SK-N-SH (cell line): ENCODE measurements at regions not wholly inside any gene's neighbourhood (a gene's known extent, or its start where the extent isn't known, plus 50 kb on each side); places are given as distances from the start of the nearest gene placed in this dataset.

Experiments
- CTCF ChIA-PET: fragments of 300-600, 350-600 bp; formaldehyde crosslinking; extraction: SDS; loops from one replicate; lab custom pipeline; 2021; lab: Yijun Ruan, JAX
- POLR2A ChIA-PET: fragments of 350-600 bp; sonication (Branson Sonifier 250); formaldehyde crosslinking; extraction: SDS; loops from one replicate; lab custom pipeline; 2020; ENCODE audit warnings: antibody characterized with exemption, inconsistent platforms; lab: Yijun Ruan, JAX
- DNase-seq: peaks from one replicate; pipeline ENCODE4 v3.0.0; 2012
- H2AFZ ChIP-seq: fragments of 200-600 bp; sonication (generic); 2 replicates; pipeline ENCODE4 v1.8.1; 2016; ENCODE audit warnings: antibody characterized with exemption, mild to moderate bottlenecking, low read depth
- H3F3A ChIP-seq: fragments of 200-600 bp; sonication (generic); replicated peaks from 2 replicates; pipeline ENCODE3; 2016; ENCODE audit warnings: antibody characterized with exemption, mild to moderate bottlenecking; ENCODE audit not compliant: insufficient read depth
- H3K27ac ChIP-seq, 2 experiments: fragments of 200-500 bp in 1 of 2; fragments of 200-600 bp in 1 of 2; sonication (Bioruptor generic) in 1 of 2; sonication (generic), shearing (Covaris generic) in 1 of 2; 2 replicates each; pipeline versions ENCODE4 v1.5.1 to v1.6.1; 2014 to 2016; ENCODE audit warnings: low read depth in 2 of 2, inconsistent platforms in 1 of 2, low read length in 1 of 2, mild to moderate bottlenecking in 1 of 2, mixed read lengths in 1 of 2
- H3K27me3 ChIP-seq: fragments of 200-600 bp; sonication (generic), shearing (Covaris generic); 2 replicates; pipeline ENCODE4 v1.6.1; 2016; ENCODE audit warnings: mixed run types; ENCODE audit not compliant: insufficient read depth
- H3K36me3 ChIP-seq, 2 experiments: fragments of 200-500 bp in 1 of 2; fragments of 200-600 bp in 1 of 2; sonication (Bioruptor generic) in 1 of 2; sonication (generic) in 1 of 2; replicated peaks in 1 of 2; 2 replicates each; pipeline versions ENCODE3 to v1.5.1; 2014 to 2016; ENCODE audit warnings: low read length in 1 of 2, mild to moderate bottlenecking in 1 of 2; ENCODE audit not compliant: insufficient read depth in 2 of 2, control insufficient read depth in 1 of 2
- H3K4me1 ChIP-seq, 2 experiments: fragments of 200-500 bp in 1 of 2; fragments of 200-600 bp in 1 of 2; sonication (Bioruptor generic) in 1 of 2; sonication (generic), shearing (Covaris generic) in 1 of 2; 2 replicates each; pipeline versions ENCODE4 v1.5.1 to v1.6.1; 2014 to 2016; ENCODE audit warnings: low read depth in 1 of 2, low read length in 1 of 2, mixed run types in 1 of 2; ENCODE audit not compliant: insufficient read depth in 2 of 2, control insufficient read depth in 1 of 2
- H3K4me2 ChIP-seq: fragments of 200-600 bp; sonication (generic), shearing (Covaris generic); 2 replicates; pipeline ENCODE4 v1.6.1; 2017; ENCODE audit warnings: mixed run types
- H3K4me3 ChIP-seq, 2 experiments: fragments of 200-500 bp in 1 of 2; fragments of 200-600 bp in 1 of 2; sonication (Bioruptor generic) in 1 of 2; sonication (generic), shearing (Covaris generic) in 1 of 2; 2 replicates each; pipeline versions ENCODE4 v1.5.1 to v1.8.1; 2014 to 2016; ENCODE audit warnings: low read depth in 2 of 2, inconsistent platforms in 1 of 2, low read length in 1 of 2, mild to moderate bottlenecking in 1 of 2, mixed read lengths in 1 of 2, moderate library complexity in 1 of 2
- H3K79me2 ChIP-seq: fragments of 200-600 bp; sonication (generic); 2 replicates; pipeline ENCODE4 v1.8.1; 2017; ENCODE audit warnings: mild to moderate bottlenecking; ENCODE audit not compliant: insufficient read depth
- H3K9ac ChIP-seq: fragments of 200-600 bp; sonication (generic); 2 replicates; pipeline ENCODE4 v1.6.1; 2017; ENCODE audit warnings: mixed run types
- H3K9me2 ChIP-seq: fragments of 200-600 bp; sonication (generic); 2 replicates; pipeline ENCODE4 v1.6.1; 2017; ENCODE audit warnings: mixed run types
- H3K9me3 ChIP-seq: fragments of 200-600 bp; sonication (generic); 2 replicates; pipeline ENCODE4 v1.6.1; 2017; ENCODE audit warnings: mixed run types, mild to moderate bottlenecking, moderate library complexity
- H4K20me1 ChIP-seq: fragments of 200-600 bp; sonication (generic); 2 replicates; pipeline ENCODE4 v1.6.1; 2017; ENCODE audit warnings: mild to moderate bottlenecking, mixed run types; ENCODE audit not compliant: insufficient read depth
- CHD2 ChIP-seq: fragments of 150-350 bp; IDR thresholded peaks from 2 replicates; pipeline ENCODE4 v1.6.1; 2018; ENCODE audit warnings: low read length; ENCODE audit not compliant: partially characterized antibody
- CTCF ChIP-seq: fragments of 200-600 bp; sonication (generic); IDR thresholded peaks from 2 replicates; pipeline ENCODE4 v1.6.1; 2017; ENCODE audit warnings: antibody characterized with exemption, mild to moderate bottlenecking, moderate library complexity
- ELF1 ChIP-seq: IDR thresholded peaks from 2 replicates; pipeline ENCODE4 v1.4.0; 2012
- EP300 ChIP-seq, 2 experiments: IDR thresholded peaks; 2 replicates each; pipeline versions ENCODE4 v1.4.0 to v1.6.1; 2012; ENCODE audit warnings: borderline replicate concordance in 1 of 2, low read depth in 1 of 2, low read length in 1 of 2
- FOSL2 ChIP-seq: IDR thresholded peaks from 2 replicates; pipeline ENCODE4 v1.4.0; 2012; ENCODE audit warnings: low read depth, mild to moderate bottlenecking, moderate library complexity, borderline replicate concordance
- GATA2 ChIP-seq: sonication (generic); formaldehyde crosslinking; IDR thresholded peaks from 2 replicates; pipeline ENCODE4 v1.5.0; 2020; ENCODE audit warnings: mild to moderate bottlenecking, missing genetic modification reagents
- JUND ChIP-seq: IDR thresholded peaks from 2 replicates; pipeline ENCODE4 v1.4.0; 2012
- MXI1 ChIP-seq: IDR thresholded peaks from 2 replicates; pipeline ENCODE4 v1.6.1; 2012; ENCODE audit warnings: mild to moderate bottlenecking, low read depth, low read length, improper control_type of control experiment
- RAD21 ChIP-seq: IDR thresholded peaks from 2 replicates; pipeline ENCODE4 v1.6.1; 2012; ENCODE audit warnings: mild to moderate bottlenecking, low read length
- TCF12 ChIP-seq: IDR thresholded peaks from 2 replicates; pipeline ENCODE4 v1.4.0; 2012
- USF2 ChIP-seq: fragments of 150-350 bp; IDR thresholded peaks from 2 replicates; pipeline ENCODE4 v1.6.1; 2017; ENCODE audit warnings: antibody characterized with exemption, low read length, low read depth, borderline replicate concordance
- WGBS: methylation state at CpG from one replicate; pipeline ENCODE4 v1.1.6; 2017; ENCODE audit warnings: low lambda C conversion rate; 5-methylcytosine and 5-hydroxymethylcytosine counted together

GRCh38 chr17:72474243-72474642 lies 353.4 kb downstream of the SOX9 start:
- POLR2A ChIA-PET: no interaction called here
- CTCF ChIA-PET: interaction anchor here (1.0 kb wide), 1 partner anchor 10 kb away, joined by 3 read pairs; no protein-coding TSS in a partner anchor
- no peaks in the 10 kb centered on the region for H3K27me3 ChIP-seq

DNA sequence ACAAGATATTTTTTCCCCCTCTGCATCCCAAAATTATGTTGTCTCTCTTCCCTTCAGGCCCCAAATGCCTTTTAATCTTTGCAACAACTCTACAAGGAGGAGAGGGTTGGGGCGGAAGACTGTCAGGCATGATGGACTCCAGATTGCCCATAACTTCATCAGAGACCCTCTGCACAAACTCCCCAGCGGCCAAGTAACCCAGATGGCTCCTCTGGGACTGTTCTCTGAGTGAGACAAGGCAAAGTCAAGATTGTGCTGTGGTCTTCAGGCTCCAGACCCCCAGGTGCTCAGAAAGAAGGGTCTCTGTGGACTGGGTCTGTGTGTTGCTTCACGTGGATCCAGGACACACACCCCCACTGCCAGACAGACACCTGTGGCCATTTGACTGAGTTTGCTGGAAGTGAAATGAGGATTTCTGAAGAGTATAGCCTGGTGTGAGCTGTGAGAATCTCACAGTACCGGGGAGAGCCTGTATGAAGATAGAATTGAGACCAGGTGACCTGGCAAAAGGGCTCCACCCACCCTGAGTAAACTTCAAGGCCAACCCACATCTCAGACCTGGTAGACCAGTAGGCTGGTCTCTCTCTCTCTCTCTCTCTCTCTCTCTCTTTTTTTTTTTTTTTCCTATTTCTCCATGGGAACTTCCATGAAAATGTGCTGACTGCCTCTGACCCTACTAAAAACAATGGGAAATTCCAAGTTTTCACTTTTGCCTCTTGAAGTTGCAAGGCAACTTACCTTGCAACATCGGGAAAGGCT lies 354.1 kb downstream of the SOX9 start:
- Histone ChIP-seq H3K9me2 (no peaks in the 10 kb centered on the region), H3K4me2 (no peak overlapping the region), H3K27me3 (no peaks in the 10 kb centered on the region), H3K36me3 (no peaks in the 10 kb centered on the region), H3K4me3 (no peak overlapping the region), H3K4me1 (peaks cover 0 to 4% of the 10 kb centered on the region in 2 experiments; a peak in 1 of 4 replicates), H4K20me1 (no peaks in the 10 kb centered on the region), H3K79me2 (peaks cover 6% of the 10 kb centered on the region; the same call in 1 of the 2 replicates)
- WGBS: 76% methylated on average over 5 of the region's 5 CpGs
- CTCF ChIA-PET: interaction anchor here (1.0 kb wide), 1 partner anchor 10 kb away, joined by 3 read pairs; no protein-coding TSS in a partner anchor
- peak; percentile 49 for DNase-seq
- TF ChIP-seq RAD21 (0 out of 2 replicates have a peak, but pooled peaks have one; percentile 3), EP300 (IDR thresholded peaks at IDR 0.05; ENCODE audit: borderline replicate concordance in 1 of 2, low read depth in 1 of 2, low read length in 1 of 2) (peak in 1 of 2 experiments; percentile 43; a peak in 1 of 4 replicates), GATA2 (CRISPR knock-in tag) (peak; percentile 30; the same call in 1 of the 2 replicates), USF2 (no peak), CTCF (no peak), MXI1 (no peak)
- TF ChIP-seq, all 33 proteins: peak for 3
- no peaks in the 10 kb centered on the region for H3F3A ChIP-seq
- POLR2A ChIA-PET: no interaction called here
- H3K9ac ChIP-seq: no peak overlapping the region
- no peaks in the 10 kb centered on the region for H3K9me3 ChIP-seq
- no peak overlapping the region for H2AFZ ChIP-seq
- no peak overlapping the region for H3K27ac ChIP-seq

More at GRCh38 chr17:72474243-72474642, 353.4 kb downstream of the SOX9 start:
- Histone ChIP-seq H3K4me1 (peaks cover 0 to 4% of the 10 kb centered on the region in 2 experiments; a peak in 1 of 4 replicates), H4K20me1 (no peaks in the 10 kb centered on the region), H3K4me2 (no peak overlapping the region), H3F3A (no peaks in the 10 kb centered on the region), H3K9ac (no peak overlapping the region), H3K9me2 (no peaks in the 10 kb centered on the region), H3K9me3 (no peaks in the 10 kb centered on the region), H2AFZ (no peak overlapping the region), H3K27ac (no peak overlapping the region), H3K79me2 (peaks cover 6% of the 10 kb centered on the region), H3K36me3 (no peaks in the 10 kb centered on the region), H3K4me3 (no peak overlapping the region)
- WGBS: 94% methylated on average over 2 of the region's 2 CpGs
- no peak for TF ChIP-seq ELF1
- no peak for TF ChIP-seq FOSL2
- TF ChIP-seq CHD2: no peak
- no peak for TF ChIP-seq JUND
- TF ChIP-seq TCF12: no peak
- DNase-seq: no peak
